Brain microvascular endothelial cell (primary cell): ENCODE measurements at regions not wholly inside any gene's neighbourhood (a gene's known extent, or its start where the extent isn't known, plus 50 kb on each side); places are given as distances from the start of the nearest gene placed in this dataset.
"Not testable (repeated sequence)": the region's sequence is repeated elsewhere in the genome, so short reads cannot be mapped to it uniquely, and the experiment has no call there.

Experiments
- DNase-seq: peaks from one replicate; pipeline ENCODE4 v3.0.0-alpha.2; 2020
- H3K27ac ChIP-seq: fragments of 250-450 bp; sonication (Bioruptor Pico); 2 replicates; pipeline ENCODE4 v1.5.1; 2020; ENCODE audit warnings: mild to moderate bottlenecking, moderate library complexity
- H3K27me3 ChIP-seq: fragments of 250-450 bp; sonication (Bioruptor Pico); replicated peaks from 2 replicates; pipeline ENCODE4 v1.5.1; 2020; ENCODE audit warnings: mild to moderate bottlenecking
- H3K36me3 ChIP-seq: fragments of 250-450 bp; sonication (Bioruptor Pico); replicated peaks from 2 replicates; pipeline ENCODE4 v1.5.1; 2020; ENCODE audit warnings: mild to moderate bottlenecking
- H3K4me3 ChIP-seq: 2 replicates; pipeline ENCODE4 v1.5.1; 2011; ENCODE audit warnings: low read depth, mild to moderate bottlenecking, control low read depth, low read length, moderate library complexity
- in situ Hi-C: cut with HindIII; loops from 2 replicates; pipeline ENCODE4 v1.10.0; 2017; ENCODE audit warnings: low sequenced_read_pairs, low pct_ligation_motif_present
- TF ChIP-seq, protein P1 (sequence below): IDR thresholded peaks from 2 replicates; pipeline ENCODE4 v1.5.1; 2011; ENCODE audit warnings: low read depth, mild to moderate bottlenecking, moderate library complexity, low read length, control low read depth, inconsistent platforms; ENCODE audit errors: missing control alignments

DNA sequence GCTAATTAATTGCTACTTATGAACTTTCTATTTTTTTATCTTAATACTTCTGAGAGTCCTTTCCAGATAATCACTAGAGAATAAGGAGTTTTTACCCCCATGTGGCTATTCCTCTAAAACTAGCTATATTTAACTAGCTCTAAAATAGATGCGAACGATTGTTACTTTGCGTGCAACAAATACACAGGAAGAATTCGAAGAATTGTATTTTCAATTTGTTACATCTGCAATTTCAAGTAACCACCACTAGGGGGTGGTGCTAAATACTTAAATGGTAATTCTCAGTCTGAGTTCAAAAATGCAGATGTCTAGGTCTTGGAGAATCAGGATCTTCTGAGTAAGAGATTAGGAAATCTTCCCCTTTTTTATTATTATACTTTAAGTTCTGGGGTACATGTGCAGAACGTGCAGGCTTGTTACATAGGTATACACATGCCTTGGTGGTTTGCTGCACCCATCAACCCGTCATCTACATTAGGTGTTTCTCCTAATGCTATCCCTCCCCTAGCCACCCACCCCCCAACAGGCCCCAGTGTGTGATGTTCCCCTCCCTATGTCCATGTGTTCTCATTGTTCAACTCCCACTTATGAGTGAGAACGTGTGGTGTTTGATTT, 80.9 kb upstream of the KIF2A start:
- H3K36me3 ChIP-seq, DNase-seq, H3K27ac ChIP-seq, H3K4me3 ChIP-seq, H3K27me3 ChIP-seq, in situ Hi-C loops: not testable (repeated sequence)
- TF ChIP-seq, protein P1, sequence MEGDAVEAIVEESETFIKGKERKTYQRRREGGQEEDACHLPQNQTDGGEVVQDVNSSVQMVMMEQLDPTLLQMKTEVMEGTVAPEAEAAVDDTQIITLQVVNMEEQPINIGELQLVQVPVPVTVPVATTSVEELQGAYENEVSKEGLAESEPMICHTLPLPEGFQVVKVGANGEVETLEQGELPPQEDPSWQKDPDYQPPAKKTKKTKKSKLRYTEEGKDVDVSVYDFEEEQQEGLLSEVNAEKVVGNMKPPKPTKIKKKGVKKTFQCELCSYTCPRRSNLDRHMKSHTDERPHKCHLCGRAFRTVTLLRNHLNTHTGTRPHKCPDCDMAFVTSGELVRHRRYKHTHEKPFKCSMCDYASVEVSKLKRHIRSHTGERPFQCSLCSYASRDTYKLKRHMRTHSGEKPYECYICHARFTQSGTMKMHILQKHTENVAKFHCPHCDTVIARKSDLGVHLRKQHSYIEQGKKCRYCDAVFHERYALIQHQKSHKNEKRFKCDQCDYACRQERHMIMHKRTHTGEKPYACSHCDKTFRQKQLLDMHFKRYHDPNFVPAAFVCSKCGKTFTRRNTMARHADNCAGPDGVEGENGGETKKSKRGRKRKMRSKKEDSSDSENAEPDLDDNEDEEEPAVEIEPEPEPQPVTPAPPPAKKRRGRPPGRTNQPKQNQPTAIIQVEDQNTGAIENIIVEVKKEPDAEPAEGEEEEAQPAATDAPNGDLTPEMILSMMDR = peak; percentile 11

DNA sequence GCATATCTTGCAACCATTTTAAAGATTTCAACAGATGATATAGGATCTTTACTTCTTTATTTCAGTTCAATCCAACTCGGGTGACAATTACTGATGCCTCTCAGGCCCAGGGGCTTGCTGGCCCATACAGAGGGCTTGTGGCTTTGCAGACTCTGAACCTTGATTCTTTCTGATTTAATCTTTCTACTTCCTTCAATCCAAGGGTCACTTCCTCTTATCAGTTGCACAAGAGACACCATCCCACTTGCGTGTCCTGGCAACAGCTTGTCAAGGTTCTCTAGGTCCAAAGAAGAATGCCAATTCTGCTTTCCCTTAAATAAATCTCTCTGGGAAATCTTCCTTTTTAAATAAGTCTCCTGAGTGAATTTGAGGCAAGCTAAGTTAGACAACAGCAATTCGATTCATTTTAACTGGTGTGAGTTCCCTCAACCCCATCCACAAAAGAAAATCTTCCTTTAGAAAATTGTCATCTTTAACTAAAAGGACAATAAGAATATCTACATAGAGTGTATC, 75.1 kb upstream of the KIF2A start:
- H3K4me3 ChIP-seq, in situ Hi-C loops, H3K36me3 ChIP-seq, H3K27ac ChIP-seq, DNase-seq, H3K27me3 ChIP-seq: not testable (repeated sequence)

DNA sequence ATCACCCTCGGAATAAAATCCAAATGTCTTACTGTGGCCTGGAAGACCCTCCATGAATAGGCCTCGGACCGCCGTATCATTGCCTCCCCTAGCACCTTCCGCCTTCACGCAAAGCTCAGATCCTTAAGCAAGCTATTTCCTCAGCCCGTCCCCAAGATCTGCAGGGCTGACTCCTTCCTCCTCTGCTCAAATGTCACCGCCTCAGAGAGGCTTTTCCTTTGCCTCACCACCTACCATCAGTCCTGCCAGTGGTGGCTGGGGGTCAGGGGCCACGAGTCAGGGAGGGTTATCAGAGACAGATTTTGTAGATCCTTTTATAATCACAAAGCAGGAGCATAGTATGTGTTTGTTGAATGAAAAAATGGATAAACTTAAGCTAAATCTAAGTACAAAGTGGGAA, 74.4 kb upstream of the KIF2A start:
- TF ChIP-seq, protein P1 = no peak
- no peak overlapping the region for H3K27ac ChIP-seq
- no peaks in the 10 kb centered on the region for H3K36me3 ChIP-seq
- no peak for DNase-seq
- in situ Hi-C loops = no loop called here
- no peaks in the 10 kb centered on the region for H3K27me3 ChIP-seq
- no peak overlapping the region for H3K4me3 ChIP-seq

DNA sequence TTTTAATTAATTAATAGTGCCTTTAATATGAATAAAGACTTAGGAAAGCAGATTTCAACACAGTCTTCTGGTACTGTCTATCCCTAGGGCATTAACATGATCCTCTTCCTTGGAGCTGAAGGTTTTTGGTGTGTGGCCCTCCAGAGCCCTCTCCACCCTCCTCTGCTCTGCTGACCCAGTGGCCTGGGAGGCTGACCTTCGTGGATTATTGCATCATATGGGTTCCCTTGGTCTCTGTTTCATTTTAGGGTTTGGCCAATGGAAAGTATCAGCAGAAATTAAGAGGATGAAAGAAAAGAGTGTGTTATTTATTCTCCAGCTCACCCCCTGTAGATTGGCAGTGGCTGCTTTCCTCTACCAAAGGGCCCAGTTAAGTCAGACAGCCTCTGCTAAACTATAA, 73.8 kb upstream of the KIF2A start:
- H3K27ac ChIP-seq, DNase-seq, in situ Hi-C loops, H3K27me3 ChIP-seq, H3K36me3 ChIP-seq, H3K4me3 ChIP-seq: not testable (repeated sequence)

DNA sequence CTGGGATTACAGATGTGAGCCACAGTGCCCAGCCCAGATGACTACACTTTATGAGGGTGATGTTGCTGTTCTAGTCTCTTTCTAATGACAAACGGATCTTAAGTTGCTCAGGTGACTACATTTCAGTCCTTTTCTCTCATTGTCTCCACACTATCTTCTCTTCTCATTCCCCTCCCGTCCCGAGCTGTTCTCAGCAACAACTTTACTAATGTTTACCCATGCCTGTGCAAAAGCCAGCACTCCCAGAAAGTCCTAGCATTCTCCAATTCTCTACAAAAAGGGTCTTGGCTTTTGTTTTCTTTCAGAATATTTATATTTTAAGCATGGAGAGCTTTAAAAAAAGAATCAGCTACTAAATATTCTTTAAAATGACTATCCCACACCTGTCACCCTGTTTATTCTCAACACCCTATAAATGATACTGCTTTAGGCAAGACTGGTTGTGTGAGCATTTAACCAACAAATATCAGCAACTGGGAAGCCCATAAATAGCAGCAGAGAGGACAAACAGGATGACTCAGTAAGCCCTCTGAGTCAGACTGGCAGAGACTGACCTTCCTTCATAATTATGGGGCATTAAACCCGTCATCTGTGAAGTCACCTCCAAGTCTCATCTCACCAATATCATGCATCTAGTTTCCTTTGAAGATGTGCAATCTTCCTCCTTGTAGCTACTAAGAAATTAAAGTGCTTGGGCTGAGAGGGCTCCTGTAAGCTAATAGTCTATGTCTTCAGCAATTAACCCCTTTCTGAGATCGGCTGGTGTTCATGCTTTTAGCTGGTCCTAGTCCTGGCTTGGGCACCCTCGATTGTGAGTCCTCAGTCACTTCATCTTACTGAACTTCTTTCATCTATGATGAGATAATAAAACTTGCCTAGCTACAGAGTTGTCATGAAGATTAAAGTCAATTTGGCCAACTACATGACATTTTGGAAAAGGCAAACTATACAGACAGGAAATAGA, 72.6 kb upstream of the KIF2A start:
- H3K27me3 ChIP-seq, H3K27ac ChIP-seq, in situ Hi-C loops, H3K4me3 ChIP-seq, H3K36me3 ChIP-seq: not testable (repeated sequence)
- DNase-seq = peak; percentile 68

DNA sequence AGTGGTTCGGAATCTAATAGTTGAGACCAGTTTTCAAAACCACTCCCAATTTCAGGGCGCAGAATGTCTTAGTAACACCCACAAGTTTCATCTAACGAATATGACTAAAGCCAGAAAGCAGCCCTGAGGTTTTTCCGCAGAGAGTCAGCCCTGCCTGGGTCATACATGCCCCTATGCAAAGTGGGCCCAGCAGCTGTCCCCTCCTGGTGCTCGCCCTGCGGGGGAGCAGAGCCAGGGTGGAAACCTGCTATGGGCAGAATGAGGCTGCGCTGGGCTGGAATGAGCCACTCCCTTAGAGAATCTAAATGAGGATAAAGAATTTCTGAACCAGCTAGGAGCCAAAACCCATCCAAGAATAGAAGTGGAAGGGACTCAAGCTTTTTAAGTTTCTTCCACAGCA, 69.4 kb upstream of the KIF2A start:
- H3K27me3 ChIP-seq, DNase-seq, H3K27ac ChIP-seq, in situ Hi-C loops, H3K36me3 ChIP-seq, H3K4me3 ChIP-seq: not testable (repeated sequence)

DNA sequence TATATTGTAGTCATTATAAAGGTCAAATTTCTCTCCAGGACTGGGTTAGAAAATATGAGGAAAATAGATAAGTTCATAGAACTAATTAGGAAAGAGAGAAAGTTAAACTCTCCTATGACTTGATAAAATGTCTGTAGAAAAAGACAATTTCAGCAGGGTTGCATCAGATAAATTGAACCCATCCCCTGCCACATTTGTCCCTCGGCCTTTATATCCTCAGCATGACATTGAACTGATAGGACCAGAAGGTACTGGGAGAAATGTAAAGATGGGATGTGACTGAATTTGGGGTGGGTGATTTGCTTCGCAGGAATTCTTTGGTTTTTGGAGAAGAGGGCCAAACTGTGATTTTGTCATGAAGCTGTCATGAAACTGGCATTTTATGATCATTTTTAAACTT, 68.1 kb upstream of the KIF2A start:
- H3K27me3 ChIP-seq, DNase-seq, in situ Hi-C loops, H3K27ac ChIP-seq, H3K4me3 ChIP-seq, H3K36me3 ChIP-seq: not testable (repeated sequence)

DNA sequence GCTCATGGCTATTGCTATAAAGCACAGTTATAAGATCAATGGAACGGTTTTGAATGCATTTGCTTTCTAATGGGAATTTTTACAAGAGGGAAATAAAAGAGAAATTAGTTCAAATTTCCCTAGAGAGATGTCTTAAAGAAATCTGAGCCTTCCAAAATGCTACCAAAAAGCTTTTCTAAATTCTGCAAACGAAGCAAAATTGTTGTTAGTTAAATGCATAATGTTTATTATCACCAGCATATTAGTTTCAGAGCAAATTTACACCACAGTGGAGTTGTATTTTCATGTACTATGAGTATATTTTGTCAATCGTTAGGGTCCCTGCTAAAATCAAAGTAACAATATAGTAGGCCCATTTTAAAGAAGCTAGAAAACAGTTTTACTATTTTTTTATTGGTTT, 67.4 kb upstream of the KIF2A start:
- in situ Hi-C loops, DNase-seq: not testable (repeated sequence)

DNA sequence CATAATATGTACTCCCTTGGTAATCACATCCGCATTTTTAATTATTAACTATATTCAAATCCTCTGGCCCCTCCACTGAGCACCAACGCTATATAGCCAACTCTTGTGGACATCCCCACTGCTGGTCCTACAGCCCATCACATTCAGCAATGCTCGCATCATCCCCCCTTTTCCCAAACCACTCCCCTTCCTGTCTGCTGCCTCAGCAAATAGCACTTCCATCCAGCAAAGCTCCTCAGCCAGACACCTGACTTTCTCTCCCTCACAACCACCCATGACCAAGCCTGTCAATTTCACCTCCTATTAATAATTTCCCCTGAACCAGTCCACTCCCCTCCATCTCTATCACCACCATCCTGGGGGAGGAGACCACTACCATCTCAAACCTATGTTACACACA, 65.5 kb upstream of the KIF2A start:
- H3K27ac ChIP-seq, DNase-seq, H3K36me3 ChIP-seq, H3K27me3 ChIP-seq, H3K4me3 ChIP-seq, in situ Hi-C loops: not testable (repeated sequence)

More for the DNA sequence above, 67.4 kb upstream of the KIF2A start:
- not testable (repeated sequence) for H3K27me3 ChIP-seq, H3K36me3 ChIP-seq, H3K4me3 ChIP-seq, H3K27ac ChIP-seq

DNA sequence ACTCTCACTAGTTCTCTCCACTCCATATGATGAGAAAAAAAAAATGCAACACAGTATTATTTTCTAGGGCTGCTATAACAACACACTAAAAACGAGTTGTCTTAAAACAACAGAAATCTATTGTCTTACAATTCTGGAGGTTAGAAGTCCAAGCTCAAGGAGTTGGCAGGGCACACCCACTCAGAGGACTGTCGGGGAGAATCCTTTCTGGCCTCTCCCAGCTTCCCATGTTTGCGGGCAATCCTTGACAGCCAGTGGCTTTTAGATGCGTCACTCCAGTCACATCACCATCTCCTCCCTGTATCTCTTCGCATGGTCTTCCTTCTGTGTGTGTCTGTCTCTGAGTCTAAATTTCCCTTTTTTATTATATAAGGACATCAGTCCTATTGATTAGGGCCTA, 64.0 kb upstream of the KIF2A start:
- DNase-seq, H3K4me3 ChIP-seq, H3K36me3 ChIP-seq, H3K27ac ChIP-seq, in situ Hi-C loops, H3K27me3 ChIP-seq: not testable (repeated sequence)

DNA sequence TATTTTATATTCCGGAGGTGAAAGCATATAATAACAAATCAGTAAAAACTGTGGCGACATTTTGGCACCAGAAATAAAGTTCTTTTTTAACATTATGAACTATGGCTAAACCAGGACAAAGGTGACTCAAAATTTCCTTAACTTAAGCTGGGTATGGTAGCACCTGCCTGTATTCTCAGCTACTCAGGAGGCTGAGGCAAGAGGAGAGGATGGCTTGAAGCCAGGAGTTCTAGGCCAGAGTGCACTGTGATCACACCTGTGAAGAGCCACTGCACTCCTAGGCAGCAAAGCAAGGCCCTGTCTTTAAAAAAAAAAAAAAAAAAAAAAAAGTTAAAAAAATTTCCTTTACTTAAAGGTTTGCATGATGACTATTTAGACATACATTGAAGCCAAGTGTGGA, 63.0 kb upstream of the KIF2A start:
- H3K27me3 ChIP-seq, H3K36me3 ChIP-seq, H3K4me3 ChIP-seq, in situ Hi-C loops, H3K27ac ChIP-seq, DNase-seq: not testable (repeated sequence)

DNA sequence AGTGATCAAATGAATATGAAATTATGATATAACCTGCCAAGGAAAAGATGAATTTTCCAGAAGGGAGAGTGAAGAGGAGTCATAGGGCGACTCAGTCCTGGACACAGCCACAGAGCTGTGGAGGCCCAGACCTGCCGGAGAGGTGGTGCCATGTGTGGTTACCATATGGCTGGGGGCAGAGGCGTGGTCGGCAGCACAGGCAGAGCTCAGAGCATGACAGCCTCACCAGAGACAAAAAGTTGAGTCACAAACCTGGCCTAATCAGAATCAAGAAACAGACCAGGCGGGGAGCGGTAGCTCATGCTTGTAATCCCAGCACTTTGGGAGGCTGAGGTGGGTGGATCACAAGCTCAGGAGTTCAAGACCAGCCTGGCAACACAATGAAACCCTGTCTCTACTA, 57.8 kb upstream of the KIF2A start:
- H3K4me3 ChIP-seq, H3K36me3 ChIP-seq, in situ Hi-C loops, DNase-seq, H3K27ac ChIP-seq, H3K27me3 ChIP-seq: not testable (repeated sequence)
